SK-N-MC (cell line): ENCODE measurements at regions not wholly inside any gene's neighbourhood (a gene's known extent, or its start where the extent isn't known, plus 50 kb on each side); places are given as distances from the start of the nearest gene placed in this dataset.

ENCODE experiments used
- EZH2 ChIP-seq: fragments of 200-600 bp; sonication (generic); IDR thresholded peaks from one replicate; pipeline ENCODE4 v1.6.1; 2017; ENCODE audit warnings: antibody characterized with exemption
- FOXP2 ChIP-seq: optimal IDR thresholded peaks from 2 replicates; pipeline ENCODE3; 2011; ENCODE audit warnings: mild to moderate bottlenecking, moderate library complexity; ENCODE audit not compliant: insufficient read depth; ENCODE audit errors: extremely low read length, control extremely low read depth
- POLR2AphosphoS5 ChIP-seq: IDR thresholded peaks from 2 replicates; pipeline ENCODE4 v1.6.1; 2012; ENCODE audit warnings: mild to moderate bottlenecking, low read depth, low read length, borderline replicate concordance

GRCh38 chr12:87807086-87807485 lies 222.1 kb downstream of the C12orf50 start:
- TF ChIP-seq EZH2: no peak
- no peak for TF ChIP-seq POLR2AphosphoS5
- no peak for TF ChIP-seq FOXP2
